GM12878 (cell line): ENCODE measurements at regions not wholly inside any gene's neighbourhood (a gene's known extent, or its start where the extent isn't known, plus 50 kb on each side); places are given as distances from the start of the nearest gene placed in this dataset.

ENCODE experiments used
- ATAC-seq: fragments of 200-7000 bp; cut with Tn5 transposase; 3 replicates; pipeline ENCODE4 v1.9.1; 2020; ENCODE audit warnings: mild to moderate bottlenecking, moderate library complexity
- BruUV-seq: library from RNA; stranded (reverse); fragments of 400-500 nt; replicated peaks from 2 replicates; lab custom pipeline; 2021; lab: Mats Ljungman, UMichigan
- CTCF ChIA-PET: fragments of 300-600 bp; sonication (Branson Sonifier 250); formaldehyde crosslinking; extraction: SDS; loops from one replicate; lab custom pipeline; 2021; ENCODE audit warnings: inconsistent platforms; lab: Yijun Ruan, JAX
- POLR2A ChIA-PET: fragments of 350-600 bp; formaldehyde crosslinking; extraction: SDS; loops from one replicate; lab custom pipeline; 2021; ENCODE audit warnings: inconsistent platforms; lab: Charles Lee
- RAD21 ChIA-PET: fragments of 300-600 bp; sonication (Branson Sonifier 250); formaldehyde crosslinking; loops from one replicate; lab custom pipeline; 2023; ENCODE audit warnings: antibody characterized with exemption; ENCODE audit not compliant: unreplicated experiment; lab: Charles Lee
- SMC1A ChIA-PET: fragments of 300-600 bp; sonication (Branson Sonifier 250); formaldehyde crosslinking; loops from one replicate; lab custom pipeline; 2023; ENCODE audit not compliant: unreplicated experiment, uncharacterized antibody; lab: Charles Lee
- DNase-seq: peaks from one replicate; pipeline ENCODE4 v3.0.0-alpha.2; 2011; ENCODE audit warnings: low read depth, low spot score
- FAIRE-seq: peaks from 3 replicates; lab custom pipeline; 2011; peaks lifted over from hg19 to GRCh38; lab: Jason Lieb, UNC
- H2AFZ ChIP-seq: 2 replicates; pipeline ENCODE4 v1.6.0; 2011; ENCODE audit warnings: low read depth, low read length, control low read depth; ENCODE audit not compliant: control insufficient read depth
- H3K27ac ChIP-seq: 2 replicates; pipeline ENCODE4 v1.5.1; 2011; ENCODE audit warnings: control low read depth; ENCODE audit not compliant: control insufficient read depth, insufficient read depth
- H3K27me3 ChIP-seq, 2 experiments: replicated peaks in 1 of 2; 2 replicates each; pipeline versions ENCODE4 v1.6.0 to v1.6.1; 2011; ENCODE audit warnings: low read length in 1 of 2; ENCODE audit not compliant: control insufficient read depth in 2 of 2, insufficient read depth in 2 of 2
- H3K36me3 ChIP-seq, 2 experiments: 2 replicates each; pipeline ENCODE4 v1.5.1; 2011; ENCODE audit warnings: low read length in 1 of 2; ENCODE audit not compliant: control insufficient read depth in 2 of 2, insufficient read depth in 2 of 2
- H3K4me1 ChIP-seq: 2 replicates; pipeline ENCODE4 v1.6.1; 2011; ENCODE audit warnings: mild to moderate bottlenecking, low read length, moderate library complexity, mixed read lengths; ENCODE audit not compliant: control insufficient read depth, insufficient read depth
- H3K4me2 ChIP-seq: 2 replicates; pipeline ENCODE4 v1.6.0; 2011; ENCODE audit warnings: control low read depth; ENCODE audit not compliant: control insufficient read depth, insufficient read depth
- H3K4me3 ChIP-seq: fragments of 200-600 bp; sonication (generic); 2 replicates; pipeline ENCODE4 v1.5.1; 2016
- H3K79me2 ChIP-seq: 2 replicates; pipeline ENCODE4 v1.6.0; 2011; ENCODE audit warnings: low read length; ENCODE audit not compliant: control insufficient read depth, insufficient read depth
- H3K9ac ChIP-seq: 2 replicates; pipeline ENCODE4 v1.8.0; 2011; ENCODE audit warnings: low read length, control low read depth, mixed read lengths; ENCODE audit not compliant: control insufficient read depth, insufficient read depth
- H3K9me3 ChIP-seq: replicated peaks from 3 replicates; pipeline ENCODE4 v1.5.1; 2011; ENCODE audit warnings: mild to moderate bottlenecking, low read length; ENCODE audit not compliant: control insufficient read depth, insufficient read depth
- H4K20me1 ChIP-seq: 2 replicates; pipeline ENCODE4 v1.6.0; 2011; ENCODE audit not compliant: control insufficient read depth, insufficient read depth
- CHD4 ChIP-seq: fragments of 200-600 bp; sonication (generic); IDR thresholded peaks from 2 replicates; pipeline ENCODE4 v1.6.1; 2016; ENCODE audit warnings: mild to moderate bottlenecking
- EED ChIP-seq: sonication (generic); IDR thresholded peaks from 2 replicates; pipeline ENCODE4 v1.6.1; 2016; ENCODE audit warnings: antibody characterized with exemption, low read depth
- EP300 ChIP-seq, 2 experiments: fragments of 150-350 bp in 1 of 2; IDR thresholded peaks; 2 replicates each; pipeline ENCODE4 v1.6.1; 2011 to 2012; ENCODE audit warnings: low read depth in 2 of 2, low read length in 2 of 2, borderline replicate concordance in 1 of 2, improper control_type of control experiment in 1 of 2, inconsistent platforms in 1 of 2; ENCODE audit not compliant: control insufficient read depth in 1 of 2
- HCFC1 ChIP-seq: fragments of 150-350 bp; IDR thresholded peaks from 2 replicates; pipeline ENCODE4 v1.6.1; 2014; ENCODE audit warnings: low read length
- LARP7 ChIP-seq: fragments of 450-650 bp; IDR thresholded peaks from 2 replicates; pipeline ENCODE4 v1.6.1; 2017; ENCODE audit warnings: mild to moderate bottlenecking
- PBX3 ChIP-seq: IDR thresholded peaks from 2 replicates; pipeline ENCODE4 v1.6.1; 2011; ENCODE audit warnings: mild to moderate bottlenecking, low read depth, low read length, moderate library complexity; ENCODE audit not compliant: insufficient replicate concordance
- SMAD5 ChIP-seq: IDR thresholded peaks from 2 replicates; pipeline ENCODE4 v1.6.1; 2016; ENCODE audit warnings: antibody characterized with exemption, low read depth
- SUPT20H ChIP-seq: IDR thresholded peaks from 2 replicates; pipeline ENCODE4 v1.6.1; 2011; ENCODE audit warnings: low read depth, mild to moderate bottlenecking, low read length, moderate library complexity, borderline replicate concordance; ENCODE audit not compliant: control insufficient read depth
- SUZ12 ChIP-seq: fragments of 200-600 bp; sonication (generic); IDR thresholded peaks from one replicate; pipeline ENCODE4 v1.6.1; 2018; ENCODE audit warnings: antibody characterized with exemption, mild to moderate bottlenecking; ENCODE audit not compliant: unreplicated experiment
- TCF12 ChIP-seq: IDR thresholded peaks from 2 replicates; pipeline ENCODE4 v1.6.1; 2011; ENCODE audit warnings: low read depth, mild to moderate bottlenecking, low read length
- ZBED1 ChIP-seq: IDR thresholded peaks from 2 replicates; pipeline ENCODE4 v1.6.1; 2016; ENCODE audit warnings: borderline replicate concordance
- ZNF592 ChIP-seq: fragments of 450-650 bp; IDR thresholded peaks from 2 replicates; pipeline ENCODE4 v1.6.1; 2017; ENCODE audit warnings: mild to moderate bottlenecking, moderate library complexity
- in situ Hi-C: fragments of 300-500 bp; cut with MboI; formaldehyde crosslinking; loops from 9 replicates; pipeline ENCODE4 v1.14.3; 2018; ENCODE audit warnings: mixed read lengths
- intact Hi-C: fragments of 100-400 bp; cut with micrococcal nuclease; formaldehyde crosslinking; loops from one replicate; pipeline ENCODE4 v1.14.2; 2022; ENCODE audit not compliant: unreplicated experiment

- no peak overlapping the region for H3K9ac ChIP-seq
- DNase-seq (no peak), FAIRE-seq (no peak), ATAC-seq (no peak)
- H3K9me3 ChIP-seq: no peaks in the 10 kb centered on the region
- H3K36me3 ChIP-seq: no peaks in the 10 kb centered on the region
- H3K4me2 ChIP-seq: no peak overlapping the region
- no peak overlapping the region for H3K27ac ChIP-seq
- no TSS peak for BruUV-seq
- SMC1A ChIA-PET: no interaction called here
- no peaks in the 10 kb centered on the region for H4K20me1 ChIP-seq
- in situ Hi-C loops: no loop called here
- CTCF ChIA-PET: interaction anchor here (0.6 kb wide), 1 partner anchor 640 kb away, joined by 5 read pairs; no protein-coding TSS in a partner anchor
- intact Hi-C loops: no loop called here
- H2AFZ ChIP-seq: no peak overlapping the region
- H3K4me1 ChIP-seq: no peaks in the 10 kb centered on the region
- no peaks in the 10 kb centered on the region for H3K79me2 ChIP-seq
- RAD21 ChIA-PET: interaction anchor here (0.7 kb wide), 1 partner anchor 11 kb away, joined by 3 read pairs; no protein-coding TSS in a partner anchor
- no peaks in the 10 kb centered on the region for H3K27me3 ChIP-seq
- no peak overlapping the region for H3K4me3 ChIP-seq
- POLR2A ChIA-PET: no interaction called here
- TF ChIP-seq SMAD5: no peak
- no peak for TF ChIP-seq TCF12
- no peak for TF ChIP-seq ZBED1
- TF ChIP-seq ZNF592: no peak
- no peak for TF ChIP-seq LARP7
- TF ChIP-seq PBX3: no peak
- no peak for TF ChIP-seq CHD4
- TF ChIP-seq HCFC1: no peak
- no peak for TF ChIP-seq SUPT20H
- TF ChIP-seq SUZ12: no peak
- TF ChIP-seq EED: no peak
- no peak for TF ChIP-seq EP300 (IDR thresholded peaks at IDR 0.05; ENCODE audit: borderline replicate concordance in 1 of 2, control insufficient read depth in 1 of 2, low read depth in 2 of 2, low read length in 2 of 2)
Measured at GRCh38 chr10:120047926-120048325, 155.4 kb downstream of the SEC23IP start.
